GM12874 (cell line): ENCODE measurements at regions not wholly inside any gene's neighbourhood (a gene's known extent, or its start where the extent isn't known, plus 50 kb on each side); places are given as distances from the start of the nearest gene placed in this dataset.

Experiments
- CTCF ChIP-seq: IDR thresholded peaks from 2 replicates; pipeline ENCODE4 v1.5.1; 2011; ENCODE audit warnings: low read depth, mild to moderate bottlenecking, control low read depth, low read length, moderate library complexity; ENCODE audit not compliant: insufficient read depth

- TF ChIP-seq CTCF = no peak
Observed at GRCh38 chr3:132843851-132844553, 121.8 kb upstream of the NPHP3 start.

GRCh38 chr3:132843349-132843748, 121.1 kb upstream of the NPHP3 start:
- TF ChIP-seq CTCF = no peak

- no peak for TF ChIP-seq CTCF
Observed at GRCh38 chr3:132841621-132842020, 119.4 kb upstream of the NPHP3 start.

- TF ChIP-seq CTCF = no peak
Observed at GRCh38 chr3:132840201-132840700, 118.0 kb upstream of the NPHP3 start.

- no peak for TF ChIP-seq CTCF
Observed at GRCh38 chr3:132838477-132838876, 116.3 kb upstream of the NPHP3 start.

GRCh38 chr3:132837615-132838014, 115.4 kb upstream of the NPHP3 start:
- no peak for TF ChIP-seq CTCF

GRCh38 chr3:132834356-132834755, 112.1 kb upstream of the NPHP3 start:
- TF ChIP-seq CTCF = no peak

GRCh38 chr3:132829101-132829500, 106.9 kb upstream of the NPHP3 start:
- TF ChIP-seq CTCF = no peak
